Upper lobe of left lung (tissue), 4 donors: ENCODE measurements at regions not wholly inside any gene's neighbourhood (a gene's known extent, or its start where the extent isn't known, plus 50 kb on each side); places are given as distances from the start of the nearest gene placed in this dataset.

Experiments used
- CTCF ChIP-seq, 6 experiments: fragments of 450-650 bp in 4 of 6; fragments of 200-600 bp in 2 of 6; sonication (generic) in 2 of 6; IDR thresholded peaks; one replicate each; pipeline ENCODE4 v1.5.1; 2016 to 2019; ENCODE audit warnings: antibody characterized with exemption in 6 of 6
- POLR2A ChIP-seq, 4 donors: fragments of 450-650 bp; IDR thresholded peaks; one replicate each; pipeline ENCODE4 v1.5.1; 2016 to 2017; ENCODE audit warnings: antibody characterized with exemption in 4 of 4, mild to moderate bottlenecking in 2 of 4
- POLR2AphosphoS5 ChIP-seq, 2 donors: sonication (generic); formaldehyde crosslinking; IDR thresholded peaks; one replicate each; pipeline ENCODE4 v1.5.1; 2017; ENCODE audit warnings: antibody characterized with exemption in 2 of 2

- TF ChIP-seq CTCF (IDR thresholded peaks at IDR 0.05) (no peak), POLR2A (IDR thresholded peaks at IDR 0.05) (no peak), POLR2AphosphoS5 (IDR thresholded peaks at IDR 0.05) (no peak)
These were observed 61.6 kb upstream of the ANKRD1 start for GRCh38 chr10:90982406-90983008.
